H9 (cell line): ENCODE measurements at regions not wholly inside any gene's neighbourhood (a gene's known extent, or its start where the extent isn't known, plus 50 kb on each side); places are given as distances from the start of the nearest gene placed in this dataset.

Experiments used
- DNase-seq: peaks from one replicate; pipeline ENCODE4 v3.0.0-alpha.2; 2017
- H2AFZ ChIP-seq: one replicate; pipeline ENCODE4 v1.6.1; 2013; ENCODE audit warnings: mild to moderate bottlenecking, low read length, control low read depth, moderate library complexity
- H2AK5ac ChIP-seq: 2 replicates; pipeline ENCODE4 v1.6.1; 2013; ENCODE audit warnings: low read length, control low read depth, mixed read lengths; ENCODE audit not compliant: insufficient read length
- H2BK120ac ChIP-seq: one replicate; pipeline ENCODE4 v1.6.1; 2013; ENCODE audit warnings: low read depth, mild to moderate bottlenecking, low read length, control low read depth, inconsistent platforms; ENCODE audit not compliant: poor library complexity, severe bottlenecking
- H2BK12ac ChIP-seq: 2 replicates; pipeline ENCODE4 v1.6.1; 2013; ENCODE audit warnings: low read length, control low read depth, mixed read lengths, low read depth; ENCODE audit not compliant: insufficient read length
- H2BK15ac ChIP-seq: 2 replicates; pipeline ENCODE4 v1.6.1; 2013; ENCODE audit warnings: low read depth, low read length, control low read depth
- H2BK20ac ChIP-seq: one replicate; pipeline ENCODE4 v1.6.1; 2013; ENCODE audit warnings: low read depth, mild to moderate bottlenecking, low read length, control low read depth, inconsistent platforms; ENCODE audit not compliant: poor library complexity, severe bottlenecking
- H2BK5ac ChIP-seq: 2 replicates; pipeline ENCODE4 v1.6.1; 2013; ENCODE audit warnings: low read length, control low read depth, mixed read lengths; ENCODE audit not compliant: insufficient read length
- H3K14ac ChIP-seq: 2 replicates; pipeline ENCODE4 v1.6.1; 2013; ENCODE audit warnings: low read length, control low read depth; ENCODE audit not compliant: insufficient read depth
- H3K18ac ChIP-seq: 2 replicates; pipeline ENCODE4 v1.6.1; 2013; ENCODE audit warnings: low read depth, mild to moderate bottlenecking, mixed read lengths, low read length, control low read depth; ENCODE audit not compliant: insufficient read length
- H3K23ac ChIP-seq: 2 replicates; pipeline ENCODE4 v1.6.1; 2013; ENCODE audit warnings: low read length, control low read depth, mixed read lengths, low read depth; ENCODE audit not compliant: insufficient read length
- H3K23me2 ChIP-seq: 2 replicates; pipeline ENCODE4 v1.6.1; 2013; ENCODE audit warnings: low read depth, mild to moderate bottlenecking, mixed read lengths, low read length, control low read depth; ENCODE audit not compliant: insufficient read length, poor library complexity, severe bottlenecking
- H3K27ac ChIP-seq: 2 replicates; pipeline ENCODE4 v1.5.1; 2013; ENCODE audit warnings: low read length, control low read depth, mixed read lengths, low read depth; ENCODE audit not compliant: insufficient read length
- H3K27me3 ChIP-seq: 2 replicates; pipeline ENCODE4 v1.6.1; 2013; ENCODE audit warnings: low read length, control low read depth, inconsistent platforms; ENCODE audit not compliant: insufficient read depth
- H3K4ac ChIP-seq: 2 replicates; pipeline ENCODE4 v1.6.1; 2013; ENCODE audit warnings: low read depth, mild to moderate bottlenecking, control low read depth, inconsistent platforms, low read length, moderate library complexity
- H3K4me1 ChIP-seq: 2 replicates; pipeline ENCODE4 v1.6.1; 2013; ENCODE audit warnings: low read length, control low read depth, inconsistent platforms; ENCODE audit not compliant: insufficient read depth
- H3K4me2 ChIP-seq: 2 replicates; pipeline ENCODE4 v1.6.1; 2013; ENCODE audit warnings: low read length, control low read depth, mixed read lengths; ENCODE audit not compliant: insufficient read length, insufficient read depth
- H3K56ac ChIP-seq: 2 replicates; pipeline ENCODE4 v1.6.1; 2013; ENCODE audit warnings: low read depth, mild to moderate bottlenecking, mixed read lengths, low read length, control low read depth; ENCODE audit not compliant: insufficient read length
- H3K79me1 ChIP-seq: 2 replicates; pipeline ENCODE4 v1.6.1; 2013; ENCODE audit warnings: low read depth, mild to moderate bottlenecking, moderate library complexity, low read length, control low read depth, inconsistent platforms; ENCODE audit not compliant: insufficient read depth, poor library complexity, severe bottlenecking
- H3K79me2 ChIP-seq: 2 replicates; pipeline ENCODE4 v1.6.1; 2013; ENCODE audit warnings: low read length, control low read depth, inconsistent platforms; ENCODE audit not compliant: insufficient read depth
- H3K9ac ChIP-seq: 2 replicates; pipeline ENCODE4 v1.6.1; 2013; ENCODE audit warnings: low read length, control low read depth, mixed read lengths; ENCODE audit not compliant: insufficient read length; ENCODE audit errors: extremely low read depth
- H3K9me3 ChIP-seq: one replicate; pipeline ENCODE4 v1.6.1; 2013; ENCODE audit warnings: low read depth, low read length, inconsistent platforms; ENCODE audit not compliant: control insufficient read depth
- H3T11ph ChIP-seq: one replicate; pipeline ENCODE4 v1.6.1; 2013; ENCODE audit warnings: mild to moderate bottlenecking, low read length, control low read depth, inconsistent platforms
- H4K20me1 ChIP-seq: one replicate; pipeline ENCODE4 v1.6.1; 2013; ENCODE audit not compliant: control insufficient read depth, insufficient read length, insufficient read depth
- H4K5ac ChIP-seq: 2 replicates; pipeline ENCODE4 v1.6.1; 2013; ENCODE audit warnings: low read depth, mild to moderate bottlenecking, mixed read lengths, low read length, control low read depth; ENCODE audit not compliant: insufficient read length
- H4K8ac ChIP-seq: replicated peaks from 2 replicates; pipeline ENCODE4 v1.6.1; 2013; ENCODE audit warnings: low read length, control low read depth, mixed read lengths, low read depth; ENCODE audit not compliant: insufficient read length
- H4K91ac ChIP-seq: 2 replicates; pipeline ENCODE4 v1.6.1; 2013; ENCODE audit warnings: low read depth, mild to moderate bottlenecking, moderate library complexity, mixed read lengths, low read length, control low read depth; ENCODE audit not compliant: insufficient read length
- H3K27ac Mint-ChIP-seq, 3 experiments: 2 replicates in 2 of 3; 3 replicates in 1 of 3; pipeline ENCODE4 v1.8.0; 2020 to 2021; ENCODE audit warnings: mixed read lengths in 3 of 3, mild to moderate bottlenecking in 1 of 3, moderate library complexity in 1 of 3
- H3K27me3 Mint-ChIP-seq: 2 replicates; pipeline ENCODE4 v1.8.0; 2021; ENCODE audit warnings: low read depth, mild to moderate bottlenecking, moderate library complexity, mixed read lengths
- H3K36me3 Mint-ChIP-seq, 3 experiments: 2 replicates in 2 of 3; 3 replicates in 1 of 3; pipeline ENCODE4 v1.8.0; 2020 to 2021; ENCODE audit warnings: low read depth in 3 of 3, mixed read lengths in 3 of 3; ENCODE audit not compliant: insufficient read depth in 1 of 3
- H3K4me1 Mint-ChIP-seq, 2 experiments: 2 replicates each; pipeline ENCODE4 v1.8.0; 2020; ENCODE audit warnings: mixed read lengths in 2 of 2
- H3K4me3 Mint-ChIP-seq, 2 experiments: 2 replicates in 1 of 2; 3 replicates in 1 of 2; pipeline ENCODE4 v1.8.0; 2020 to 2021; ENCODE audit warnings: mild to moderate bottlenecking in 2 of 2, mixed read lengths in 2 of 2, moderate library complexity in 1 of 2
- H3K9me3 Mint-ChIP-seq, 2 experiments: 2 replicates in 1 of 2; 3 replicates in 1 of 2; pipeline ENCODE4 v1.8.0; 2020; ENCODE audit warnings: mild to moderate bottlenecking in 2 of 2, mixed read lengths in 2 of 2, moderate library complexity in 1 of 2
- CTCF ChIP-seq: fragments of 200-600 bp; sonication (generic); conservative IDR thresholded peaks from 3 replicates; pipeline ENCODE4 v1.8.0; 2021; ENCODE audit warnings: antibody characterized with exemption, mild to moderate bottlenecking
- WGBS: extraction: QIAGEN DNeasy Blood & Tissue Kit; methylation state at CpG from one replicate; pipeline ENCODE4 v1.1.7; 2013; ENCODE audit warnings: missing lambda C conversion rate, low lambda C conversion rate, mixed read lengths; ENCODE audit not compliant: insufficient read length; ENCODE audit errors: extremely low coverage; 5-methylcytosine and 5-hydroxymethylcytosine counted together

DNA sequence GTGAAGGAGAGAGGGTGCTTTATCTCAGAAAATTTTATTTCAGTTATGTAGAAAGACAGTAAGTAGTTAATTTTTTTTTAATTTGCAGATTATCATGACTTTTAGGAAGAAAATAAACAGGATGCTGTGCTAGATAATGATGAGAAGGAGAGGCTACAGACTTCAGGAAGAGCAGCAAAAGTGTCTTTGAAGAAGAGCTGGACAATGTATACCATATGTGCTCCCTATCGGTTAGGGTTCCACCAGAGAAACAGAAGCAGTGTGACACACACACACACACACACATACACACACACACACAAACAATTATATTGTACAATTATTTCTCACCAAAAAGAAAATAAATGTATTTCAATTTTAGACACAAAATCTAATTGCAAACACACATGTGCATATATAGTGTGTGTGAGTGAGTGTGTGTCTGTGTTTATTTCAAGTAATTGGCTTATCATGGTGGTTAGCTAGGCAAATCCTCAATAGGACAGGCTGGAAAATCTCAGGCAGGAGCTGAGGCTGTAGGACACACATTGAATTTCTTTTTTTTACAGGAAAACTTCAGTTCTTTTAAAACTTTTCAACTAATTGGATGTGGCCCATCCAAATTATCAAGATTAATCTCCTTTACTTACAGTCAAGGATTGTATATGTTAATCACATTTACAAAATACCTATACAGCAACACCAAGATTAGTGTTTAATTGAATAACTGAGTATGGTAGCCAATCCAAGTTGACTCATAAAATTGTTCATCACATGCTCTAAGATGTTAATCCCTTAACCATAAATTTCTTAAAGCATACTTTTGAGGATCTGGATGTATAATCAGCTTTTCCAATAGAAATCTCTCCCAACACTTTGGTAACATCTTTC is 235.8 kb upstream of the DCN start:
- Mint-ChIP-seq H3K4me1 (peaks cover 15 to 22% of the 10 kb centered on the region in 2 experiments), H3K27me3 (no peaks in the 10 kb centered on the region), H3K4me3 (no peak overlapping the region), H3K9me3 (no peaks in the 10 kb centered on the region), H3K36me3 (no peaks in the 10 kb centered on the region), H3K27ac (no peak overlapping the region)
- H3K79me1 ChIP-seq = no peaks in the 10 kb centered on the region
- no peak overlapping the region for H3K18ac ChIP-seq
- no peak overlapping the region for H3K27ac ChIP-seq
- H3K9ac ChIP-seq = no peak overlapping the region
- no peak overlapping the region for H2AFZ ChIP-seq
- H4K91ac ChIP-seq = no peak overlapping the region
- H2BK12ac ChIP-seq = no peak overlapping the region
- TF ChIP-seq CTCF = no peak
- H3K56ac ChIP-seq = no peak overlapping the region
- H3K4ac ChIP-seq = no peak overlapping the region
- no peak overlapping the region for H2BK15ac ChIP-seq
- no peaks in the 10 kb centered on the region for H3K23me2 ChIP-seq
- no peaks in the 10 kb centered on the region for H3K9me3 ChIP-seq
- no peak for DNase-seq
- no peak overlapping the region for H4K5ac ChIP-seq
- H3K23ac ChIP-seq = no peak overlapping the region
- no peak overlapping the region for H4K8ac ChIP-seq
- H2BK5ac ChIP-seq = no peak overlapping the region
- no peak overlapping the region for H2BK20ac ChIP-seq
- H2BK120ac ChIP-seq = no peak overlapping the region
- no peaks in the 10 kb centered on the region for H3K4me1 ChIP-seq
- no peak overlapping the region for H2AK5ac ChIP-seq
- no peaks in the 10 kb centered on the region for H3K79me2 ChIP-seq
- no peaks in the 10 kb centered on the region for H4K20me1 ChIP-seq
- no peak overlapping the region for H3K14ac ChIP-seq
- no peaks in the 10 kb centered on the region for H3K27me3 ChIP-seq
- no CpG with 5 or more reads among the region's 1 CpG for WGBS
- H3K4me2 ChIP-seq = no peak overlapping the region
- H3T11ph ChIP-seq = no peak overlapping the region
